PFSK-1 (cell line): ENCODE measurements at regions not wholly inside any gene's neighbourhood (a gene's known extent, or its start where the extent isn't known, plus 50 kb on each side); places are given as distances from the start of the nearest gene placed in this dataset.

Experiments
- FOXP2 ChIP-seq: optimal IDR thresholded peaks from 2 replicates; pipeline ENCODE3; 2011; ENCODE audit warnings: borderline replicate concordance, control low read depth, inconsistent platforms; ENCODE audit not compliant: insufficient read depth; ENCODE audit errors: extremely low read length, extremely low read depth
- POLR2AphosphoS5 ChIP-seq: IDR thresholded peaks from 2 replicates; pipeline ENCODE4 v1.6.1; 2012; ENCODE audit warnings: low read depth, mild to moderate bottlenecking, control low read depth, low read length, moderate library complexity
- REST ChIP-seq, 2 experiments: IDR thresholded peaks; 2 replicates each; pipeline versions ENCODE4 v1.6.1 to v1.8.0; 2011 to 2012; ENCODE audit warnings: low read depth in 2 of 2, low read length in 2 of 2, control low read depth in 1 of 2, inconsistent platforms in 1 of 2, mild to moderate bottlenecking in 1 of 2, moderate library complexity in 1 of 2; ENCODE audit not compliant: insufficient read depth in 1 of 2
- SIN3A ChIP-seq: IDR thresholded peaks from 2 replicates; pipeline ENCODE4 v1.6.1; 2012; ENCODE audit warnings: mild to moderate bottlenecking, low read length, moderate library complexity, borderline replicate concordance; ENCODE audit not compliant: insufficient read depth
- TAF1 ChIP-seq: IDR thresholded peaks from 2 replicates; pipeline ENCODE4 v1.6.1; 2012; ENCODE audit warnings: low read length, control low read depth, borderline replicate concordance; ENCODE audit not compliant: insufficient read depth

GRCh38 chr3:147615035-147615434 is 205.9 kb downstream of the ZIC1 start:
- no peak for TF ChIP-seq POLR2AphosphoS5
- TF ChIP-seq REST (IDR thresholded peaks at IDR 0.05; ENCODE audit: insufficient read depth in 1 of 2, low read depth in 2 of 2, low read length in 2 of 2) = no peak
- no peak for TF ChIP-seq SIN3A
- TF ChIP-seq TAF1 = no peak
- TF ChIP-seq FOXP2 = no peak
